Bronchial epithelial cell (primary cell): ENCODE measurements at regions not wholly inside any gene's neighbourhood (a gene's known extent, or its start where the extent isn't known, plus 50 kb on each side); places are given as distances from the start of the nearest gene placed in this dataset.

Source experiments
- DNase-seq: peaks from one replicate; pipeline ENCODE4 v3.0.0-alpha.2; 2010; ENCODE audit warnings: low read depth
- FAIRE-seq: peaks from 2 replicates; lab custom pipeline; 2011; peaks lifted over from hg19 to GRCh38; lab: Jason Lieb, UNC
- H3K27me3 ChIP-seq: 2 replicates; pipeline ENCODE4 v1.5.1; 2011; ENCODE audit warnings: low read length; ENCODE audit not compliant: control insufficient read depth, insufficient read depth
- H3K36me3 ChIP-seq: 2 replicates; pipeline ENCODE4 v1.5.1; 2011; ENCODE audit warnings: low read length; ENCODE audit not compliant: control insufficient read depth, insufficient read depth
- H3K4me3 ChIP-seq: 2 replicates; pipeline ENCODE4 v1.5.1; 2011; ENCODE audit warnings: mild to moderate bottlenecking, low read depth, low read length, control low read depth
- TF ChIP-seq, protein P1 (sequence below): IDR thresholded peaks from 2 replicates; pipeline ENCODE4 v1.5.1; 2011; ENCODE audit warnings: mild to moderate bottlenecking, moderate library complexity, low read length, control low read depth, inconsistent platforms; ENCODE audit not compliant: insufficient read depth, severe bottlenecking

DNA sequence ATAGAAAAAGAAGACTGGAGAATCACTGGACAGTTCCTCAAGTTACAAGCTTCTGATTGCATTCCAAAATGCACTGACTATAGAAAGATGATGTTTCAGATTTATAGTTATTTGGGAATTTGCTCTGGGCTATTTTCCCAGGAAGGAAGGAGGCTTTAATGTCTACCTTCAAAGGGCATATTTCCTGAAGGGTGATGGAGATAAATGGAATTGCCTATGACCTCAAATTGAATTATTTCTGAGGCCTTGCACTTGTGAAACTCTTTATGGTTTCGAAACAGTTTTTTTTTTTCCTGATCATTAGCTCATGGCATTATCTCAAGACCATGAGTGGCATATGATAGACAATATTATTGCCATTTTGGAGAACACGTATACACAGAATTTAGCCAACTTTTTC is 333.9 kb downstream of the METTL15 start:
- TF ChIP-seq, protein P1, sequence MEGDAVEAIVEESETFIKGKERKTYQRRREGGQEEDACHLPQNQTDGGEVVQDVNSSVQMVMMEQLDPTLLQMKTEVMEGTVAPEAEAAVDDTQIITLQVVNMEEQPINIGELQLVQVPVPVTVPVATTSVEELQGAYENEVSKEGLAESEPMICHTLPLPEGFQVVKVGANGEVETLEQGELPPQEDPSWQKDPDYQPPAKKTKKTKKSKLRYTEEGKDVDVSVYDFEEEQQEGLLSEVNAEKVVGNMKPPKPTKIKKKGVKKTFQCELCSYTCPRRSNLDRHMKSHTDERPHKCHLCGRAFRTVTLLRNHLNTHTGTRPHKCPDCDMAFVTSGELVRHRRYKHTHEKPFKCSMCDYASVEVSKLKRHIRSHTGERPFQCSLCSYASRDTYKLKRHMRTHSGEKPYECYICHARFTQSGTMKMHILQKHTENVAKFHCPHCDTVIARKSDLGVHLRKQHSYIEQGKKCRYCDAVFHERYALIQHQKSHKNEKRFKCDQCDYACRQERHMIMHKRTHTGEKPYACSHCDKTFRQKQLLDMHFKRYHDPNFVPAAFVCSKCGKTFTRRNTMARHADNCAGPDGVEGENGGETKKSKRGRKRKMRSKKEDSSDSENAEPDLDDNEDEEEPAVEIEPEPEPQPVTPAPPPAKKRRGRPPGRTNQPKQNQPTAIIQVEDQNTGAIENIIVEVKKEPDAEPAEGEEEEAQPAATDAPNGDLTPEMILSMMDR = no peak
- H3K4me3 ChIP-seq = no peak overlapping the region
- no peaks in the 10 kb centered on the region for H3K36me3 ChIP-seq
- FAIRE-seq (no peak), DNase-seq (no peak)
- no peaks in the 10 kb centered on the region for H3K27me3 ChIP-seq

DNA sequence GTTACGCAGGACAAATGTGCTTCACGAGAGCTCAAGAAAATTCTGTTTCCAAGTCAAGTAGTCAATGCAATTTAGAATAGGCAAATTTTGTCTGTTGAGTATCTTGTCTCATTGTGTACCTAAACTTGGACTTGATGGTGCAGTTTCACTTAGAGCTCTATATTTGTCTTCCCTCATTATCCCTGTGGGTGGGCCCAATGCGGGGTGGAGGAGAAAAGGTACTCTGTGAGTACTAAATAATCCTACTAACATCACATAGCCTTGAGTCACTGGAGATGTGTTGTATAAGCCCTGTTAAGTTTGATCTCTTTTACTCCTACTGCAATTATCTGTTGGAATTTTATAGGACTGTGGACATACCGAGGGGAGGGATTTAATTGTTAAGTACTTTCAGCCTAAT is 331.2 kb downstream of the METTL15 start:
- TF ChIP-seq, protein P1 = no peak
- no peaks in the 10 kb centered on the region for H3K36me3 ChIP-seq

DNA sequence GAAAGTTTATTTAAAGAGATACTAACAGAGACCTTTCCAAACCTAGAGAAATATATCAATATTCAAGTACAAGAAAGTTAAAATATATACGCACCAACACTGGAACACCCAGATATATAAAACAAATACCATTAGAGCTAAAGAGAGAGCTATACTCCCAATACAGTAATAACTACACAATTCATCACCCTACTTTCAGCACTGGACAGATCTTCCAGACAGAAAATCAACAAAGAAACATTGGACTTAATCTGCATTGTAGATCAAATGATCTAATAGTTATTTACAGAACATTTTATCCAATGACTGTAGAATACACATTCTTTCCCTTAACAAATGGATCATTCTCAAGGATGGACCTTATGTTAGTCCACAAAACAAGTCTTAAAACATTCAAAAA is 311.9 kb downstream of the METTL15 start:
- FAIRE-seq = no peak
- H3K27me3 ChIP-seq = no peaks in the 10 kb centered on the region
- TF ChIP-seq, protein P1 = no peak
- DNase-seq = no peak
- no peaks in the 10 kb centered on the region for H3K36me3 ChIP-seq
- H3K4me3 ChIP-seq = no peak overlapping the region

More for the DNA sequence above, 331.2 kb downstream of the METTL15 start:
- Histone ChIP-seq H3K4me3 (no peak overlapping the region), H3K27me3 (no peaks in the 10 kb centered on the region)
- no peak for DNase-seq
- no peak for FAIRE-seq

DNA sequence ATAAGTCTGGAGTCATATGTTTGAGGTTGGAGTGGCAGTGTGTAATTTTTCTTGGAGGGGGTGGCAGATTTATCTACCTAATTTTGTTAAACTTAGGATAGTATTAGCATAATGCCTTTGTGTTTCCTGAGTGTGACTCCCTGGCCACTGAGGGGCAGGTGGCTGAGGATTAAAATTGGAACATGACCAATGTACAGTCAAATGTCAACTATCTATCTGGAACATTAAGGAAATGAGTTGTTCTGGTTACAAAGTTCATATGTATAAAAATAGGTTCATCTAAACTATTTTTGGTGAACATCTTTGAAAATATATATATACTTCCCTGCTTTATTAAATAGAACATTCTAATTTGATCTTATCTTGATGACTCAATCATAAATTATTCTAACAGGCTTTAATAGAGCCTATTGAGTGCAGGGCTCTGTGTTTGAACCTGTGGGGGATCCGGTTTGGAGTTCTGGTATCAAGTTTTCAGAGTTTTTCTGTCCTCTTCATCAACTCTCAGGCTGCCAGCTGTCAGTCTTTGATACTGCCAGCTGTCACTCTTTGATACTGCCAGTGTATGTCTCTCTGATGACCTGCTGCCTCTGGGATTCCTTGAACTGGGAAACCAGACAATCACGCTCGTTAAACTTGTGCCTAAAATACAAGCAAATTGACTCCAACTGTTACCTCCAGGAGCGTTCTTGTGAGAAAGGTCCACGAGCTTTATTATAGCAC is 309.6 kb downstream of the METTL15 start:
- Histone ChIP-seq H3K4me3 (no peak overlapping the region), H3K27me3 (no peaks in the 10 kb centered on the region), H3K36me3 (no peaks in the 10 kb centered on the region)
- TF ChIP-seq, protein P1 = no peak
- FAIRE-seq = no peak
- DNase-seq = no peak

DNA sequence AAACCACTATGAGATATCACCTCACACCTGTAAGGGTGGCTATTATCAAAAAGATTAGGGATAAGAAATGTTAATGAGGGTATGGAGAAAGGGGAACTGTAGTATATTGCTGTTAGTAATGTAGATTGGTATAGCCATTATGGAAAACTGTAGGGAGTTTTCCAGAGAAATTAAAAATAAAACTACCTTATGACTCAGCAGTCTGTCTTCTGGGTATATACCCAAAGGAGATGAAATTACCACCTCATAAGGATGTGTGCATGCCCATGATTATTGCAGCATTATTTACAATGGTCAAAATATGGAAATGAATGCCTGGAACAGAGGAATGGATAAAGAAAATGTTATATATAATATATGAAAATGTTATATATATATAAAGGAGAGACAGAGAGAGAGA is 303.8 kb downstream of the METTL15 start:
- no peak for FAIRE-seq

More for the DNA sequence above, 303.8 kb downstream of the METTL15 start:
- no peak overlapping the region for H3K4me3 ChIP-seq
- TF ChIP-seq, protein P1 = no peak
- DNase-seq = no peak
- H3K27me3 ChIP-seq = no peaks in the 10 kb centered on the region
- no peaks in the 10 kb centered on the region for H3K36me3 ChIP-seq
